D721Med (cell line): ENCODE measurements at regions not wholly inside any gene's neighbourhood (a gene's known extent, or its start where the extent isn't known, plus 50 kb on each side); places are given as distances from the start of the nearest gene placed in this dataset.
"Not testable (repeated sequence)": the region's sequence is repeated elsewhere in the genome, so short reads cannot be mapped to it uniquely, and the experiment has no call there.

Experiments used
- DNase-seq: peaks from one replicate; pipeline ENCODE4 v3.0.0; 2011; ENCODE audit warnings: low spot score; ENCODE audit not compliant: insufficient read length
- FAIRE-seq: peaks from 2 replicates; lab custom pipeline; 2011; peaks lifted over from hg19 to GRCh38; lab: Jason Lieb, UNC

DNA sequence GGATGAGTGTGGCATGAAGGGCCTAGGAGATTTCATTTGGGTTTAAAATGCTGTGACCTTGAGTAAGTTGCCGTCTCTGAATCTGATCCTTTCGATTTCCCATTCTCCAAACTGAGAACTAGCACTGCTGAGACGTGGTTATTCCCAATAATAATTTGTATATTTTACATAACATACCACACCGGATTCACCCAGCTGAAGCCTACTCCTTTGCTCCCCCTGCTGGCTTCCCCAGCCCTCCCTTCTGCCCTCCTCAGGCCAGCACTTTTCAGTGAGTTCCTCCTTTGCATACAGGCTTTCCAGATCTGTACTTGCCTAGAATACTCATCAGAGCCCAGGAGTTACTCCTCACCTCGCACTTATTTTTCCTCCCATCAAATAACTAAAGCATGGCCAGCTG lies 255.1 kb downstream of the OR4F29 start:
- not testable (repeated sequence) for DNase-seq, FAIRE-seq

DNA sequence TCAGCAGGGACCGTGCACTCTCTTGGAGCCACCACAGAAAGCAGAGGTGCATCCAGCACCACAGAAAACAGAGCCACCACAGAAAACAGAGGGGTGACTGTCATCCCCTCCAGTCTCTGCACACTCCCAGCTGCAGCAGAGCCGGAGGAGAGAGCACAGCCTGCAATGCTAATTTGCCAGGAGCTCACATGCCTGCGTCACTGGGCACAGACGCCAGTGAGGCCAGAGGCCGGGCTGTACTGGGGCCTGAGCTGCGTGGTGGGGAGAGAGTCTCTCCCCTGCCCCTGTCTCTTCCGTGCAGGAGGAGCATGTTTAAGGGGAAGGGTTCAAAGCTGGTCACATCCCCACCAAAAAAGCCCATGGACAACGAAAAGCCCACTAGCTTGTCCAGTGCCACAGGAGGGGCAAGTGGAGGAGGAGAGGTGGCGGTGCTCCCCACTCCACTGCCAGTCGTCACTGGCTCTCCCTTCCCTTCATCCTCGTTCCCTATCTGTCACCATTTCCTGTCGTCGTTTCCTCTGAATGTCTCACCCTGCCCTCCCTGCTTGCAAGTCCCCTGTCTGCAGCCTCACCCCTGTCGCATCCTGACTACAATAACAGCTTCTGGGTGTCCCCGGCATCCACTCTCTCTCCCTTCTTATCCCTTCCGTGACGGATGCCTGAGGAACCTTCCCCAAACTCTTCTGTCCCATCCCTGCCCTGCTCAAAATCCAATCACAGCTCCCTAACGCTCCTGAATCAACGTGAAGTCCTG lies 260.0 kb downstream of the OR4F29 start:
- FAIRE-seq, DNase-seq: not testable (repeated sequence)

DNA sequence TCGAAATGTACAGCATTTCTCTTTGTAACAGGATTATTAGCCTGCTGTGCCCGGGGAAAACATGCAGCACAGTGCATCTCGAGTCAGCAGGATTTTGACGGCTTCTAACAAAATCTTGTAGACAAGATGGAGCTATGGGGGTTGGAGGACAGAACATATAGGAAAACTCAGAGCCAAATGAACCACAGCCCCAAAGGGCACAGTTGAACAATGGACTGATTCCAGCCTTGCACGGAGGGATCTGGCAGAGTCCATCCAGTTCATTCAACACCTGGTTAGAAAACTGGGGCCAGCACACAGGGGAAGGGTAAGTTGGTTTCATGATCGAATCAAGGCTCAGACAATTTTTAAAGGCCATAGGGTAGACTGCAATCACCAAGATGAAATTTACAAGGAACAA lies 260.8 kb downstream of the OR4F29 start:
- FAIRE-seq, DNase-seq: not testable (repeated sequence)

DNA sequence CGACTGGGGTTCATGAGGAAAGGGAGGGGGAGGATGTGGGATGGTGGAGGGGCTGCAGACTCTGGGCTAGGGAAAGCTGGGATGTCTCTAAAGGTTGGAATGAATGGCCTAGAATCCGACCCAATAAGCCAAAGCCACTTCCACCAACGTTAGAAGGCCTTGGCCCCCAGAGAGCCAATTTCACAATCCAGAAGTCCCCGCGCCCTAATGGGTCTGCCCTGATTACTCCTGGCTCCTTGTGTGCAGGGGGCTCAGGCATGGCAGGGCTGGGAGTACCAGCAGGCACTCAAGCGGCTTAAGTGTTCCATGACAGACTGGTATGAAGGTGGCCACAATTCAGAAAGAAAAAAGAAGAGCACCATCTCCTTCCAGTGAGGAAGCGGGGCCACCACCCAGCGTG lies 261.6 kb downstream of the OR4F29 start:
- DNase-seq, FAIRE-seq: not testable (repeated sequence)

DNA sequence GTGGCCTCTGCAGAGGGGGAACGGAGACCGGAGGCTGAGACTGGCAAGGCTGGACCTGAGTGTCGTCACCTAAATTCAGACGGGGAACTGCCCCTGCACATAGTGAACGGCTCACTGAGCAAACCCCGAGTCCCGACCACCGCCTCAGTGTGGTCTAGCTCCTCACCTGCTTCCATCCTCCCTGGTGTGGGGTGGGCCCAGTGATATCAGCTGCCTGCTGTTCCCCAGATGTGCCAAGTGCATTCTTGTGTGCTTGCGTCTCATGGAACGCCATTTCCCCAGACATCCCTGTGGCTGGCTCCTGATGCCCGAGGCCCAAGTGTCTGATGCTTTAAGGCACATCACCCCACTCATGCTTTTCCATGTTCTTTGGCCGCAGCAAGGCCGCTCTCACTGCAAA lies 262.2 kb downstream of the OR4F29 start:
- not testable (repeated sequence) for DNase-seq, FAIRE-seq

DNA sequence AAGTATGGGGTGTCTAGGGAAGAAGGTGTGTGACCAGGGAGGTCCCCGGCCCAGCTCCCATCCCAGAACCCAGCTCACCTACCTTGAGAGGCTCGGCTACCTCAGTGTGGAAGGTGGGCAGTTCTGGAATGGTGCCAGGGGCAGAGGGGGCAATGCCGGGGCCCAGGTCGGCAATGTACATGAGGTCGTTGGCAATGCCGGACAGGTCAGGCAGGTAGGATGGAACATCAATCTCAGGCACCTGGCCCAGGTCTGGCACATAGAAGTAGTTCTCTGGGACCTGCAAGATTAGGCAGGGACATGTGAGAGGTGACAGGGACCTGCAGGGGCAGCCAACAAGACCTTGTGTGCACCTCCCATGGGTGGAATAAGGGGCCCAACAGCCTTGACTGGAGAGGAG lies 264.2 kb downstream of the OR4F29 start:
- not testable (repeated sequence) for FAIRE-seq, DNase-seq

DNA sequence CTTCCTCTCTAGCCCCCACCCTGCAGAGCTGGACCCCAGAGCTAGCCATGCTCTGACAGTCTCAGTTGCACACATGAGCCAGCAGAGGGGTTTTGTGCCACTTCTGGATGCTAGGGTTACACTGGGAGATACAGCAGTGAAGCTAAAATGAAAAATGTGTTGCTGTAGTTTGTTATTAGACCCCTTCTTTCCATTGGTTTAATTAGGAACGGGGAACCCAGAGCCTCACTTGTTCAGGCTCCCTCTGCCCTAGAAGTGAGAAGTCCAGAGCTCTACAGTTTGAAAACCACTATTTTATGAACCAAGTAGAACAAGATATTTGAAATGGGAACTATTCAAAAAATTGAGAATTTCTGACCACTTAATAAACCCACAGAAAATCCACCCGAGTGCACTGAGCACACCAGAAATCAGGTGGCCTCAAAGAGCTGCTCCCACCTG lies 264.8 kb downstream of the OR4F29 start:
- DNase-seq, FAIRE-seq: not testable (repeated sequence)

DNA sequence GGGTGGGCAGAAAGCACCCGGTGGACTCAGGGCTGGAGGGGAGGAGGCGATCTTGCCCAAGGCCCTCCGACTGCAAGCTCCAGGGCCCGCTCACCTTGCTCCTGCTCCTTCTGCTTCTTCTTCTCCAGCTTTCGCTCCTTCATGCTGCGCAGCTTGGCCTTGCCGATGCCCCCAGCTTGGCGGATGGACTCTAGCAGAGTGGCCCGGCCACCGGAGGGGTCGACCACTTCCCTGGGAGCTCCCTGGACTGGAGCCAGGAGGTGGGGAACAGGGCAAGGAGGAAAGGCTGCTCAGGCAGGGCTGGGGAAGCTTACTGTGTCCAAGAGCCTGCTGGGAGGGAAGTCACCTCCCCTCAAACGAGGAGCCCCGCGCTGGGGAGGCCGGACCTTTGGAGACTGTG lies 265.3 kb downstream of the OR4F29 start:
- not testable (repeated sequence) for DNase-seq, FAIRE-seq

DNA sequence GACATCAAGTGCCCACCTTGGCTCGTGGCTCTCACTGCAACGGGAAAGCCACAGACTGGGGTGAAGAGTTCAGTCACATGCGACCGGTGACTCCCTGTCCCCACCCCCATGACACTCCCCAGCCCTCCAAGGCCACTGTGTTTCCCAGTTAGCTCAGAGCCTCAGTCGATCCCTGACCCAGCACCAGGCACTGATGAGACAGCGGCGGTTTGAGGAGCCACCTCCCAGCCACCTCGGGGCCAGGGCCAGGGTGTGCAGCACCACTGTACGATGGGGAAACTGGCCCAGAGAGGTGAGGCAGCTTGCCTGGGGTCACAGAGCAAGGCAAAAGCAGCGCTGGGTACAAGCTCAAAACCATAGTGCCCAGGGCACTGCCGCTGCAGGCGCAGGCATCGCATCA lies 266.0 kb downstream of the OR4F29 start:
- not testable (repeated sequence) for DNase-seq, FAIRE-seq

DNA sequence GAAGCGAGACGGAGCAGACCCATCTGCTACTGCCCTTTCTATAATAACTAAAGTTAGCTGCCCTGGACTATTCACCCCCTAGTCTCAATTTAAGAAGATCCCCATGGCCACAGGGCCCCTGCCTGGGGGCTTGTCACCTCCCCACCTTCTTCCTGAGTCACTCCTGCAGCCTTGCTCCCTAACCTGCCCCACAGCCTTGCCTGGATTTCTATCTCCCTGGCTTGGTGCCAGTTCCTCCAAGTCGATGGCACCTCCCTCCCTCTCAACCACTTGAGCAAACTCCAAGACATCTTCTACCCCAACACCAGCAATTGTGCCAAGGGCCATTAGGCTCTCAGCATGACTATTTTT lies 267.2 kb downstream of the OR4F29 start:
- not testable (repeated sequence) for DNase-seq, FAIRE-seq

DNA sequence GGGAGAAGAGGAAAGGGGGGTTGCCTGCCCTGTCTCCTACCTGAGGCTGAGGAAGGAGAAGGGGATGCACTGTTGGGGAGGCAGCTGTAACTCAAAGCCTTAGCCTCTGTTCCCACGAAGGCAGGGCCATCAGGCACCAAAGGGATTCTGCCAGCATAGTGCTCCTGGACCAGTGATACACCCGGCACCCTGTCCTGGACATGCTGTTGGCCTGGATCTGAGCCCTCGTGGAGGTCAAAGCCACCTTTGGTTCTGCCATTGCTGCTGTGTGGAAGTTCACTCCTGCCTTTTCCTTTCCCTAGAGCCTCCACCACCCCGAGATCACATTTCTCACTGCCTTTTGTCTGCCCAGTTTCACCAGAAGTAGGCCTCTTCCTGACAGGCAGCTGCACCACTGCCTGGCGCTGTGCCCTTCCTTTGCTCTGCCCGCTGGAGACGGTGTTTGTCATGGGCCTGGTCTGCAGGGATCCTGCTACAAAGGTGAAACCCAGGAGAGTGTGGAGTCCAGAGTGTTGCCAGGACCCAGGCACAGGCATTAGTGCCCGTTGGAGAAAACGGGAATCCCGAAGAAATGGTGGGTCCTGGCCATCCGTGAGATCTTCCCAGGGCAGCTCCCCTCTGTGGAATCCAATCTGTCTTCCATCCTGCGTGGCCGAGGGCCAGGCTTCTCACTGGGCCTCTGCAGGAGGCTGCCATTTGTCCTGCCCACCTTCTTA lies 267.7 kb downstream of the OR4F29 start:
- not testable (repeated sequence) for DNase-seq, FAIRE-seq

DNA sequence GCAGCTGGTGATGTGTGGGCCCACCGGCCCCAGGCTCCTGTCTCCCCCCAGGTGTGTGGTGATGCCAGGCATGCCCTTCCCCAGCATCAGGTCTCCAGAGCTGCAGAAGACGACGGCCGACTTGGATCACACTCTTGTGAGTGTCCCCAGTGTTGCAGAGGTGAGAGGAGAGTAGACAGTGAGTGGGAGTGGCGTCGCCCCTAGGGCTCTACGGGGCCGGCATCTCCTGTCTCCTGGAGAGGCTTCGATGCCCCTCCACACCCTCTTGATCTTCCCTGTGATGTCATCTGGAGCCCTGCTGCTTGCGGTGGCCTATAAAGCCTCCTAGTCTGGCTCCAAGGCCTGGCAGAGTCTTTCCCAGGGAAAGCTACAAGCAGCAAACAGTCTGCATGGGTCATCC lies 268.4 kb downstream of the OR4F29 start:
- not testable (repeated sequence) for DNase-seq, FAIRE-seq

DNA sequence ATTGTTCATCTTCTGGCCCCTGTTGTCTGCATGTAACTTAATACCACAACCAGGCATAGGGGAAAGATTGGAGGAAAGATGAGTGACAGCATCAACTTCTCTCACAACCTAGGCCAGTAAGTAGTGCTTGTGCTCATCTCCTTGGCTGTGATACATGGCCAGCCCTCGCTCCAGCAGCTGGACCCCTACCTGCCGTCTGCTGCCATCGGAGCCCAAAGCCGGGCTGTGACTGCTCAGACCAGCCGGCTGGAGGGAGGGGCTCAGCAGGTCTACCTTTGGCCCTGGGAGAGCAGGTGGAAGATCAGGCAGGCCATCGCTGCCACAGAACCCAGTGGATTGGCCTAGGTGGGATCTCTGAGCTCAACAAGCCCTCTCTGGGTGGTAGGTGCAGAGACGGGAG lies 268.8 kb downstream of the OR4F29 start:
- not testable (repeated sequence) for FAIRE-seq, DNase-seq

DNA sequence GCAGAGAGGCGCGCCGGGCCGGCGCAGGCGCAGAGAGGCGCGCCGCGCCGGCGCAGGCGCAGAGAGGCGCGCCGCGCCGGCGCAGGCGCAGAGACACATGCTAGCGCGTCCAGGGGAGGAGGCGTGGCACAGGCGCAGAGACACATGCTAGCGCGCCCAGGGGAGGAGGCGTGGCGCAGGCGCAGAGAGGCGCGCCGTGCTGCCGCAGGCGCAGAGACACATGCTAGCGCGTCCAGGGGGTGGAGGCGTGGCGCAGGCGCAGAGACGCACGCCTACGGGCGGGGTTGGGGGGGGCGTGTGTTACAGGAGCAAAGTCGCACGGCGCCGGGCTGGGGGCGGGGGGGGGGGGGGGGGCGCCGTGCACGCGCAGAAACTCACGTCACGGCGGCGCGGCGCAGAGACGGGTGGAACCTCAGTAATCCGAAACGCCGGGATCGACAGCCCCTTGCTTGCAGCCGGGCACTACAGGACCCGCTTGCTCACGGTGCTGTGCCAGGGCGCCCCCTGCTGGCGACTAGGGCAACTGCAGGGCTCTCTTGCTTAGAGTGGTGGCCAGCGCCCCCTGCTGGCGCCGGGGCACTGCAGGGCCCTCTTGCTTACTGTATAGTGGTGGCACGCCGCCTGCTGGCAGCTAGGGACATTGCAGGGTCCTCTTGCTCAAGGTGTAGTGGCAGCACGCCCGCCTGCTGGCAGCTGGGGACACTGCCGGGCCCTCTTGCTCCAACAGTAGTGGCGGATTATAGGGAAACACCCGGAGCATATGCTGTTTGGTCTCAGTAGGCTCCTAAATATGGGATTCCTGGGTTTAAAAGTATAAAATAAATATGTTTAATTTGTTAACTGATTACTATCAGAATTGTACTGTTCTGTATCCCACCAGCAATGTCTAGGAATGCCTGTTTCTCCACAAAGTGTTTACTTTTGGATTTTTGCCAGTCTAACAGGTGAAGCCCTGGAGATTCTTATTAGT lies 269.9 kb downstream of the OR4F29 start:
- FAIRE-seq, DNase-seq: not testable (repeated sequence)

DNA sequence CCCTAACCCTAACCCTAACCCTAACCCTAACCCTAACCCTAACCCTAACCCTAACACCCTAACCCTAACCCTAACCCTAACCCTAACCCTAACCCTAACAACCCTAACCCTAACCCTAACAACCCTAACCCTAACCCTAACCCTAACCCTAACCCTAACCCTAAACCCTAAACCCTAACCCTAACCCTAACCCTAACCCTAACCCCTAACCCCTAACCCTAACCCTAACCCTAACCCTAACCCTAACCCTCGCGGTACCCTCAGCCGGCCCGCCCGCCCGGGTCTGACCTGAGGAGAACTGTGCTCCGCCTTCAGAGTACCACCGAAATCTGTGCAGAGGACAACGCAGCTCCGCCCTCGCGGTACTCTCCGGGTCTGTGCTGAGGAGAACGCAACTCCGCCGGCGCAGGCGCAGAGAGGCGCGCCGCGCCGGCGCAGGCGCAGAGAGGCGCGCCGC lies 270.7 kb downstream of the OR4F29 start:
- DNase-seq, FAIRE-seq: not testable (repeated sequence)

DNA sequence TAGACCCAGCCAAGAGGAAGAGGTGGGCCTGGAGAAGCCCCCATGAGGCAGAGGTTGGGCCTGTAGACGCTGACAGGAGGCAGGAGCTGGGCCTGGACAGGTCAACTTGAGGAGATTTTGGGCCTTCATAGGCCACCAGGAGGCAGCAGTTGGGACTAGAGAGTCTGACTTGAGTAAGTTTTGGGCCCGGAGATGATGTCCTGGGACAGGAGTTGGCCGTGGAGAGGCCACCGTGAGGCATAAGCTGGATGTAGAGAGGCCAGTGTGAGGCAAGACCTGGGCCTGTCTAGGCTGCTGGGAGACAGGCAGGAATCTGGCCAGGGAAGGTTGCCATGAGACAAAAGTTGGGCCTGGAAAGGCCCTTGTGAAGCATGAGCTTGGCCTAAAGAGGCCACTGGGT lies 312.6 kb downstream of the OR4F29 start:
- DNase-seq, FAIRE-seq: not testable (repeated sequence)

DNA sequence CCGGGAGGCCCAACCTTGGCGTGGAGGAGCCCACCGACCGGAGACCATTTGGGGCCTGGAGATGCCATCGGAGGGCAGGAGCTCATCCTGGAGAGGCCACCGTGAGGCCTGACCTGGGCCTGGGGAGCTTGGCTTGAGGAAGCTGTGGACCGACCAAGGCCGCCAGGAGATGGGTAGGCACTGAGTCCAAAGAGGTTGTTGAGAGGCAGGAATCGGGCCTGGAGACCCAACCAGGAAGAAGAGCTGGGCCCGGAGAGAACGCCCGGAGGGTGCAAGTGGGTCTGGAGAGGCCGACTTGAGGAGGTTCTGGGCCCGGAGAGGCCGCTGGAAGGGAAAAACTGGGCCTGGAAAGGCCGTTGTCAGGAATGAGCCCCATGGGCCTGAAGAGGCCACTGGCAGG lies 313.8 kb downstream of the OR4F29 start:
- not testable (repeated sequence) for DNase-seq, FAIRE-seq

DNA sequence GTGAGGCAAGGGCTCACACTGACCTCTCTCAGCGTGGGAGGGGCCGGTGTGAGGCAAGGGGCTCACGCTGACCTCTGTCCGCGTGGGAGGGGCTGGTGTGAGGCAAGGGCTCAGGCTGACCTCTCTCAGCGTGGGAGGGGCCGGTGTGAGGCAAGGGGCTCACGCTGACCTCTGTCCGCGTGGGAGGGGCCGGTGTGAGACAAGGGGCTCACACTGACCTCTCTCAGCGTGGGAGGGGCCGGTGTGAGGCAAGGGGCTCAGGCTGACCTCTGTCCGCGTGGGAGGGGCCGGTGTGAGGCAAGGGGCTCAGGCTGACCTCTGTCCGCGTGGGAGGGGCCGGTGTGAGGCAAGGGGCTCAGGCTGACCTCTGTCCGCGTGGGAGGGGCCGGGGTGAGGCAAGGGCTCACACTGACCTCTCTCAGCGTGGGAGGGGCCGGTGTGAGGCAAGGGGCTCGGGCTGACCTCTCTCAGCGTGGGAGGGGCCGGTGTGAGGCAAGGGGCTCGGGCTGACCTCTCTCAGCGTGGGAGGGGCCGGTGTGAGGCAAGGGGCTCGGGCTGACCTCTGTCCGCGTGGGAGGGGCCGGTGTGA lies 315.0 kb downstream of the OR4F29 start:
- DNase-seq, FAIRE-seq: not testable (repeated sequence)

DNA sequence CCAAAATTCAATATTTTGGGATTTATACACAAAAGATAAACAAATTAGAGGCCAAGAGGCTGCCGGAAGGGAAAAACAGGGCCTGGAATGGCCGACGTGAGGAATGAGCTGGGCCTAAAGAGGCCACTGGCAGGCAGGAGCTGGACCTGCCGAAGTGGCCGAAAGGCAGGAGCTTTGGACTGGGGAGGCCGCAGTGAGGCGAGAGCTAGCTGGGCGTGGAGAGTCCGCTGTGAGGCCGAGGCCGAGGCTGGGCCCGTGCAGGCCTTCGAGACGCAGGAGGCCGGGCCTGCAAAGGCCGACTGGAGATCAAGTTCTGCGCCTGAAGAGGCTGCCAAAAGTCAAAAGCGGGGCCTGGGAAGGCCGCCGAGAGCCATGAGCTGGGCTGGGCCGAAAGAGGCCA lies 316.5 kb downstream of the OR4F29 start:
- not testable (repeated sequence) for DNase-seq, FAIRE-seq
